HG03159 (cell line): ENCODE measurements at regions not wholly inside any gene's neighbourhood (a gene's known extent, or its start where the extent isn't known, plus 50 kb on each side); places are given as distances from the start of the nearest gene placed in this dataset.

Source experiments
- ATAC-seq: cut with Tn5 transposase; IDR thresholded peaks from one replicate; pipeline ENCODE4 v1.9.1; 2021; ENCODE audit warnings: mild to moderate bottlenecking, moderate library complexity; ENCODE audit not compliant: unreplicated experiment

DNA sequence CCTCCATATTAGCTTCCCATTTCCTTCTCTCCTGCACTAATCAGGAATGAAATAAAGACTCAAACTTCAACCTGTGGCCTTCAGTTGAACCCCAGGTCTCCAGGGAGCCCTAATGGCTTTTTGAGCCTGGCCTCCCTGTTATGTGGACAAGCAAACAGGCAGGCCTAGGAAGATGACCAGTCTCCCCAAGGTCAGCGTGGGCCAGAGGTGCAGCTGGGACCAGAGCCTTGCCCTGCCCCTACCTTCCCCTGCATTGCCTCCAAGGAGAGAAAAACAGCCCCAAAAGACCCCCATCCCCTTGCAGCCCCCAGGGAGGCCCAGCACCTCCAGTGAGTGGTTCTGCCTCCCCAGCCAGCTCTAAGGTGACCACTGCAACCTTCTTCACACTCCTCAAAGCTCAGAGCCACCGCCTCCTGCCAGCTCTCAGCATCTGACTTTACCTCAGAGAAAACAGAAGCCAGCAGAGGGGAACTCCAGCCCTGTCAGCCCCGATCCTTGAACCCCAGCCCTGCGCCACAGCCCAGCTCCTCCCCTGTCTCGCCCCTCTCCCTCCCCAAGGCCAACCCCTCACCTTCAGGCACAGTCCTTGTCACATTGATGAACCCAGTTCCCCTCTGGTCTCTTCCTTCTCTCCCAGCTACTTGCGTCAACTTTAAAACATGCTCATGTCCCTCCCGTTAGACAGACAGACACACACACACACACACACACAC is 59.5 kb upstream of the ID2 start:
- ATAC-seq = no peak

DNA sequence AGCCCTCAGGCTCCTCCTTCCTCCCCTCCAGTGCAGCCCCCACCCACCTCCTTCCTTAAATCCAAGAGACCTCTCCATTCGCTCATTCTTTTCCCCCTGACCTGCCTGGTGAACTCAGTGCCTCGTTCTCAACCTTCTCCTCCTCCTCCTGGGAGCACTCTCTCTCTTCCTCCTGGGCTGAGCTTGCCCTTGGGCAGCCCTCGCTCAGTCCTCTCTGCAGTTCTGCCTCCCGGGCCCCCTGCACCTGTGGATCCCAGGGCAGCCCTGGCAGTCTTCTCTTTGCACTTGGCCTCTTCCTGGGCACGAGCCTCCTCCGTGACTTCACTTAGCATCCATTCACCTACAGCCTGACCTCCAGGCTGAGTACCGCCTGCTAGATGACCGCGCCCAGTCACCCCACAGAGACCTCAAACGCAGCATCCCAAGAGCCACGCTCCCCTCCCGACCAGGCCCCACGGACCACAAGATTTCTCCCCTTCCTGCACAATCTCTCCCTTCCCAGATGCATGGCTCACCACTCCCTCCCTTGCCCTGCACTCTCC is 58.9 kb upstream of the ID2 start:
- no peak for ATAC-seq

DNA sequence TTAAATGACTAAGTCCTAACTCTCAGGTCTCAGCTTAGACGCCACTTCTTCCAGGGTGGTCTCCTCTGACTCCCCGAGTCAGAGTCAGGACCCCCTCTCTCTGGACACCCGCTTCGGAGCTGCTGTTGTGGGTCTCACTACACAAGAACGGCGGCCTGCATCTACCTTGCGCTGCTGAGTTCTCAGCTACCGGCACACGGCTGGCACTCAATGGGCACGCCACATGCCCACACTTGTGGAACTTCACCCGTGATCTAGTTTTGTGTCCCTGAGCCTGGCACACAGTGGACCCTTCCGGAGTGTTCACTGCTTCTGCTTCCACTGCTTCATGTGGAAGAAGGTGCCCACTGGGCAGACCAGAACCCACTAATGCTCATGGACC is 58.3 kb upstream of the ID2 start:
- no peak for ATAC-seq

GRCh38 chr2:8623958-8624591 is 57.8 kb upstream of the ID2 start:
- ATAC-seq = no peak

- ATAC-seq = no peak
Observed at GRCh38 chr2:8624855-8625398, 56.9 kb upstream of the ID2 start.

DNA sequence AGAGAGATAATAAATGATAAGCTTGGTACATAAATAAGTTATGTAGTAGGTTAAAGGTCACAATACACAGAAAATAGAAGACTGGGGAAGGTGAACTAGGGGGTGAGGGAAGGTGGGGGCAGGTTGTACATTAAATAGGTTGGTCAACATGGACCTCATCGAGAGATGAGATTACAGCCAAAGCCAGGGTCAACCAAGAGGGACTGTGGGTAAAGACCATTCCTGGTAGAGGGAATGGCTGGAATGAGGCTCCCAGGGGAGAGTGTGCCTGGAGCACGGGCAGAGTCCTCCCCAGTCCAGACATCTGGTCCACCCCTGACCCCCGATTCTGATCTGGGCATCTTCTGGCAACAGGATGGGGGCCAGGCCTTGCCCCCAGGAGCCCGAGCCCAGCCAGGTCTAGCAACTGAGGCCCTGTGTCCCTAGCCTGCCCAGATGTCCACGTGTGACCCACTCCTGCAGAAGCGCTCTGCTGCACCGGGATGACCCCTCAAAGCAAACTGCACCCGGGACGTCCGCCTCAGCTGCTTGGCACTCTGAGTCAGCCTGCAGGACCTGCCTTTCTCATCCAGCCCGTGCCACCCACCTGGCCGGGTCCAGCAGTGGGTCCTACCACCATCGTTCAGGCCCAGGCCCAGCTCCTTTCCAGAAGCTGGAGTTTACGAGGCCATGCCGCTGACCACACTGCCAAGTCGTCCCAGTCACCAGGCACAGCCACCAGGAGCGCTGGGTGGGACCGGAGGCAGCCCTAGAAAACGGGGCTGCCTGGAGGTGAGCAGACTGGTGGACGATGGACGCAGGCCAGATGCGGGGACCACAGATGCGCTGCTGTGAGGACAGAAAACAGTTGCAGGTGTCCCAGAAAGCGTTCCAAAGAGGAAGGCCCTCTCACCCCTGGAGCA is 56.2 kb upstream of the ID2 start:
- no peak for ATAC-seq

GRCh38 chr2:8626572-8626971 is 55.3 kb upstream of the ID2 start:
- ATAC-seq = no peak

DNA sequence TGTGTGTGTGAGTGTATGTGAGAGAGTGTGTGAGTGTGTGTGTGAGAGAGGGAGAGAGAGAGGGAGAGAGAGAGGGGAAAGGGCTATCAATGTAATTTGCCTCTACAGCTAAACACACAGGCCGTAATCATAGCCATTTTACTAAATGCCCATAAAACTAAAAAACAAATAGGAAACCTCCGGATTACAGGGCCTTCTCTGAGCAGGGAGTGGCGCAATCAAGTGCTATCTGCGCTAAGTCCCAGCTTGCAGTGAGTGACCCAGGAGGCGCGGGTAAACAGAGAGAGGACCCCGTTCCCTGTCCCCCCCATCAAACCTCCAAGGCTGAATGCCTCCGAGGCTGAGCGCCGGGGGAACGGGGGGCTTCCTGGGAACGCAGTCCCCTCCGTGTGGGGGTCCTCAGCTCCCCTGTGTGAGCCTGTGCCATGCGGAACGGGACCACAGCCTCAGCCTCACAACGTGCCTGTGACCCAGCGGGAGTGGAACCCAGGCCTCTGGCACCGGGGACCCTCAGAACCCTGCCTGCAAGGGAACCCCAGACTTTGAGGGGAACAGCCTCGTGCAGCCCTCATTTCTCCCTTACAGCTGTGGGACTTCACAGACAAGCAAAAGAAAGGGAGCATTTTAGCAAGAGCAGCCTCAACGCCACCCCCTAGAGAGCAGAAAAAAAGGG is 54.7 kb upstream of the ID2 start:
- no peak for ATAC-seq

- ATAC-seq = no peak
Observed at GRCh38 chr2:8627692-8628085, 54.2 kb upstream of the ID2 start.

- ATAC-seq = no peak
Observed at GRCh38 chr2:8628179-8628865, 53.5 kb upstream of the ID2 start.

GRCh38 chr2:8628866-8629209 is 53.0 kb upstream of the ID2 start:
- no peak for ATAC-seq

GRCh38 chr2:8629402-8629801 is 52.5 kb upstream of the ID2 start:
- no peak for ATAC-seq

- ATAC-seq = no peak
Observed at GRCh38 chr2:8630676-8631464, 51.0 kb upstream of the ID2 start.

DNA sequence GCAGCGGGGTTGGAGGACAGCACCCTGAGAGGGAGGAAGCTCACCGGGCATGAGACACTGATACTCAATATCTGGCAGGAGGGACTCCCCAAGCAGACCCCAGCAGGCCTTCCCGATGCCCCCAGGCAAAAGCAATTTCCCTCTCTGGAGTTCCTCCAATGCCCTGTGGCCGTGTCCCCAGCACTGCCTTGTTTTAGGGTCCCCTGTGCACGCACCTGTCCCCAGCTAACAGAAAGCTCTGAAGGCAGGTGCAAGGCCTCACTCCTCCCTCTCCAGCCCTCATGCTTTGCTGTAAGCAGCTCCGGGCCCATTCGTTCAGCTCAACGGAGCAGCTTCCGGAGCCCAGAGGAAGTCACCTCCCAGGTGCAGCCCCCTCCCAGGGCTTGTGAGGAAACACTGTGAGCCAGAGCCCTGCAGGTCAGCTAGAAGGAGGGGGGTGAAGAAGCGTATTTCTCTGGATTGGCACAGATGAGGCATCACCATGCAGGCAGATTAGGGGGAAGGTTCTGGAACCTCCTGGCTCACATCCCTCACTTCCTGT is 50.3 kb upstream of the ID2 start:
- no peak for ATAC-seq
